ENCODE measurements at regions not wholly inside any gene's neighbourhood (a gene's known extent, or its start where the extent isn't known, plus 50 kb on each side); places are given as distances from the start of the nearest gene placed in this dataset.

DNA sequence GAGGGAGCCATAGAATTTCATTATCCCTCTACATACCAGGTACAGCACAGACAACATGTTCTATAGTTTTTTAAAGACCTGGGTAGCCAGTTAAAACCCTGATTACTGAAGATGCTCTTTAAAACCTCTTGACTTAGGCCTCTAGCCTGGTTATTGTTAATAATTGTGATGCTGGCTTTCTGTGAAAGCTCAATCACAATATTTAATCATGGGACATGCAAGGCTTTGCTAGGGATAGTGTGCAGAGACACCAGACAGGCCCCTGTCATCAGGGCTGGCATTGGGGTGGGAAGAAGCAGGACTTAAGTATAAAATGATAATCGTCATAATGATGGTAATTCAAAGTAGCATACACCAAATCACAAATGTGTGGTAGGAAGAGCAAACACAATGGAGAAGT is 274.4 kb downstream of the PTBP2 start:
- no peak for DNase-seq (ENCODE audit: low spot score)

DNA sequence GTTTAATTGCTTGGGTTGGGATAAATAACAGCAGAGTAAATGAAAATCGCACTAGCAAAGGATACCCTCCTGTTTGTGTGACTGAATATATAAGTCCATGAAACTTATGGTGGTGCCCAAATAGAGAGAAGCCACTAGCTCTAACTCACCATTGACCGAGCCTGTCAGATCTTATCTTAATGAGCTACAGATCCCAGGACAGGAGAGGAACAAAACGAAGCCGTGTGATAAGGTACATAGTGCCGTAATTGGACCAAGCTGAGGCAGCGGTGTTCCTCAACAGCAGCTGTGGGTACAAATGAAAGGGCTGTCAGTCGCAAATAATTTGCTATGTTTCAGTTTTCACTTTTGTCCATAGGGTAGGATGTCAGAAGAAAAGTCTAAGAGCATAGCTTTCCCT is 276.1 kb downstream of the PTBP2 start:
- no peak for DNase-seq (ENCODE audit: low spot score)

DNA sequence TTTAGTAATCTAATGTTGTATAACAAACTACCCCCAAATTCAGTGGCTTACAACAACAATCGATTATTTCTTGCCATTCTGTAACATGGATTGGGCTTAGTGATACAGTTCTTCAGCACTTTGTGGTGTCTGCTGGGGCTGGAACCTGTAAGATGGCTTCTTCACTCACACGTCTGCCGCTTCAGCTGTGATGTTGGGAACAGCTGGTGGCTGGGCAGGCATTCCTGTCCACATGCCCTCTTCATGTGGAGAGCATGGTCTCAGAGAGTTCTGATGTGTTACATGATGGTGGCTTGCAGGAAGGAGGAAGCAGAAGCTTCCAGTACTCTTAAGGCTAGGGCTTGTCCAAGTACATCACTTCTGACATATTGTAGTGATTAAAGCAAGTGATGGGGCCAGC is 276.9 kb downstream of the PTBP2 start:
- DNase-seq (ENCODE audit: low spot score) = no peak

DNA sequence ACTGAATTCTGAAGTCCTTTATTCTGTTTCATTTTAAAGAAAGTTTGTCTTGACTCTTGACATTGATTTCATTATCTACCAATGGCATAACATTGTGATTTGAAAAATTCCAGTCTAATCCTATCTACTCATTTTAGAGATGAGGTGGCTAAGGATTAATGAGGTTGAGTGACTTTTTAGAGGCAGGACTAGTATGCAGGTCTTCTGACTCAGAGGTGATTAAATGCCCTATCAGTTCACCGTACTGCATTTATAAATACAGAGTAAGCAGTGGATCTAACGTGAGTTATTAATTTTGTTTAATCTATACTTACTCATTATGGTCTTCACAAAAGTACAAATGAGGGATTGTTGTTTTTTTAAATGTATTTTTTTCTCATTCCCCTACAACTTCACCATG is 277.6 kb downstream of the PTBP2 start:
- DNase-seq (ENCODE audit: low spot score) = no peak

DNA sequence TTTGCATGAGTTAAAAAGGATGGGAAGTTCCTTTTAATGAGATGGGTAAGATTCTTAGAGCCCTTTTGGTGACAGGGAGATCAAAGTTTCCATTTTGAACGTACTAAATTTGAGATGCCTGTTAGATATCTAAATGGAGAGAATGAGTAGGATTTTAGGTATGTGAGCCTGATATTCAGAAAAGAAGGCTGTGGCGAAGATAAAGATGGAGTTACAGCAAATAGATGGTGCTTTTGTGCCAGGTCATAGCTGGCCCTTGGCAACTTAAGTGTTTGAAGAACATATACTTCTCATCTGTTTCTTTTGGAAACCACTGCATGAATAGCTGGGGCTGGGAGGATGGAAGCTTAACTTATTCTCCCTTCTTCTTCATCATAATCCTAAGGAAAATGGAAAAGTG is 282.5 kb downstream of the PTBP2 start:
- no peak for DNase-seq (ENCODE audit: low spot score)

DNA sequence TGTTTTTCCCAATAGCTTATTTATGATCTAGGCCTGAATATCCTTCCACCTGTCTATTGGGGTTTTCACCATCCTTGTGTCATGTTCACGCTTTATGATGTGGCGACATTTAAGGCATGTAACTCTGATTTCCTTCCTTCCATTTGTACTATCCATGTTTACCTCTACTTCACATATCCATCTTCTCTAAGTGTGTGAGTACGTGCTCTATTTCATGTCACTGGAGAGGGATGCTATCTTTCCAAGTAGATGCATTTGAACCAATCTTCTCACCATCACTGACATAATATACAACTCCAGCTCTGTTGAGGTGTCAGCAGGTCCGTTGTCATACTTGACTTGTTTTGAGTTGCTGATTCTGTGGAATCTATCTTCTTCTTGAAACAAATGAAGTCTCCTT is 283.2 kb downstream of the PTBP2 start:
- no peak for DNase-seq (ENCODE audit: low spot score)

DNA sequence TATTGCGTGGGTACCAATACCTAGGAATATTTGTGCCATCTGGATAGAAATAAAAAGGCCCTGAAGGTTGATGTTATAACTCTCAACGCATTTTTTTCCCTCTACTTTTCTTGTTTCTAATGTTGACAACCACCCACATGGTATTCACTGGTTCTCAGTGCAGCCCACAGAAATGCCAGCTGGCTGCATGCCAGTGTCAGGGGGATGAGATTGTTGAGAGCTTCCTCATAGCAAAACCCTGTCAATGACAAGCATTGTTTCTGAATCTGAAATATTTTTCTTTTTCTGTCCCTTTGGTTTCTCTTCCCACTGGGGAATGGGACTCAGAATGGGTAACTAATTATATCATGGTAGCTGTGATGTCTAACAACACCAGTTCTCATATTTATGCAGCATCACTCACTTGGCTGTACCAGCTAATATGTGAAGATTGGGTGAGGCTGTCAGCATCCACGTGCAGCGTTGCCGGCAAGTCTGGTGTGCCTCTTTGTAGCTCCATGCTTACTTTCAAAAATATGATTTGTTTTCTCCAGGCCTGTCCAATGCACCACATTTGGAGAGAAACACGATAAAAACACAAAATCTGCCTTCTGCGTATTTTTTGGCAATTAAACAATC is 284.6 kb downstream of the PTBP2 start:
- DNase-seq (ENCODE audit: low spot score) = no peak

DNA sequence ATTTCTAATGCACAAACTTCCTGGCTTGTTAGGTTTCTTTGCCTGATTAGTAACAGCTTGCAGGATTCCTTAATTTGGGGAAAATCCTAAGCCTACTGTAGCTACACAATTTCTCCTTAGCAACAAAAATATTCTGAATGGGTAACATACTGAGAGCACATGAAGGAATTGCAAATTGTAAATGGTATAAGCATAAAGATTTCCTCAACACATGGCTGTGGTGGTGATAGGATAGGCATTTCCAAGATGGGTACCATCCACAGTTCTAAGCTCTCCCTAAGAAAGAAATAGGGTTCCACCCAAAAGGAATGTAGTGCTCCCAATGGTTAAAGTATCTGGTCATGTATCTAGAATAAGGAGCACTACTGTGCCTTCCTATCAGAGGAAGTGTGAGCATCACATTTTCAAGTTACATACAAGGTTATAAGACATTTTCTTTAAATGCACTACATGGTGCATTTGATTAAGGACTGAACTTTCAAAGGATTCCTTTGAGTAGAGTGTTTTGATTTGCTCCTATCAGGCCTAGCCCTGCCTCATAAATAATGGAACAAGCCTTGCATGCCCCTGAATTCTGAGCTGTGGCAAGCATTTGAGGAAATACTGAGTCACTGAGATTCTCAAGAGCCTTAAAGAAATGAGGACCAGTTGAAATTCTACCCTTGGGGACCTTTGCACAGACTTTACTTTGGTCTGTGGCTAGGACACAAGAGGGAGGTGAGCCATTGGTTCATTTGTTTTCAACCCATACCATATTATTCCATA is 286.4 kb downstream of the PTBP2 start:
- DNase-seq (ENCODE audit: low spot score) = no peak

DNA sequence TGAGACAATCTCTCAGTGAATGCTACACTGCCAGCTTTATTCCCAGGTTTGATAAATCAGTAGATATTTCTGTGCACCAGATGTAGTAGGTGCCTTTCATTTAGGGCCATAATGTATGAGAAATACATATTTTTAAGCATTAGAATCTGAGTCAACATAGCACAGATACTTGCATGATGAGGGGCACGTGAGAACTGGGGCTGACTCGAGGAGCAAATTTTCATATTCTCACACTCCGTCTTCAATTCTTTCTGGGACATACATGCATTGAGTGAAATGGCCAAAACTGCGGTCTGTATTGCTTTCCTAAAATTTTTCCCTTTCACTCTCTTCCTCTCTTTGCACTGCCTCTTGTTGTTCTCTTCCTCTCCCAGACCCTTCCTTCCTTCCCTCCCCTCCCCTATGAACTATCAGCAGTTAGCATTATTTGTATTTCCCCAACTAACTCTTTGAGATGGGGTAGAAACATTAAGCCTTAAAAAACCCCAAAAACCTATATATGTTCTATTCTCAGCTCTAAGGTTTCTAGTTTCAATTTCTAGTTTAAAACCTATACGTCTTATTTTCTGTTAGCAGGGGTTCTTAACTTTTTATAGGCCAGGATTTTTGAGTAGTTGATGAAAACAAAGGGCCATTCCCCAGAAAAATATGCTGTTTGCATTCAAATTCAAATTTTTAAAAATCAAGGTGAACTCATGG is 289.1 kb downstream of the PTBP2 start:
- no peak for DNase-seq (ENCODE audit: low spot score)

DNA sequence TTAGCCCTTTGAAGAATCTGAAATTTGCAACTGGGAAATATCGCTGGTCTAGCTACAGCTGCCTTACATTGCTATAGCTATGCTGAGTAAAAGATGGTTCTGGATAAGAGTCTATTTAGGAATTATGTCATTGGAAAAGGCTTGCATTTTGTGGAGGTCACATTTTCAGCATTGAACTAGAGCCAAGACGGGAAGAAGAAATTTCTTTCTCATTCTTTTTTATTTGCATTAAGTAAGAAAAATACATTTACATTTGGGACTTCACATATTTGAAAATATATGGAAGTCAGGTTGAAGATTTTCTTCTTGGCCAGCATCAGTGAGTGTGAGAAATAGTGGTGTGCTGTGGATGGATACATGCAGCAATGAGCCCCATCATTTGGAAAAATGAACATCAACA is 291.6 kb downstream of the PTBP2 start:
- no peak for DNase-seq (ENCODE audit: low spot score)

DNA sequence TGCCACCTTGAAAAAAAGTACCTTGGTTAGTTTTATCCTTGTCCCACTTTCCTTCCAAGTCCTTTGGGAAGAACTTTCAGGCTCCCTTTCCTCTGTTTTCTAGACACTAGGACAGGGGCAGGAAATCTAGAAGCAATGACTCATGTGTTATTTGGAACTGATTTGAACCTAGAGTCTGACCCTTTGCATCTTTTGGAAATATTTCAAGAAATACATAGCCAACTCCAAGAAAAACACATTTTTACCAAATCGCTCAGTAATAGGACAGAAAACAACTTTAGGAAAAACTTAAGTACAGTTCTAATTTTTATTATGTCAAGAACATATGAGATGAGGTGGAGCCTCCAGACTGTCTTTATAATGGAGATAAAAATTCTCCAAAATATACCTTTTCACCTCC is 292.4 kb downstream of the PTBP2 start:
- DNase-seq (ENCODE audit: low spot score) = no peak

DNA sequence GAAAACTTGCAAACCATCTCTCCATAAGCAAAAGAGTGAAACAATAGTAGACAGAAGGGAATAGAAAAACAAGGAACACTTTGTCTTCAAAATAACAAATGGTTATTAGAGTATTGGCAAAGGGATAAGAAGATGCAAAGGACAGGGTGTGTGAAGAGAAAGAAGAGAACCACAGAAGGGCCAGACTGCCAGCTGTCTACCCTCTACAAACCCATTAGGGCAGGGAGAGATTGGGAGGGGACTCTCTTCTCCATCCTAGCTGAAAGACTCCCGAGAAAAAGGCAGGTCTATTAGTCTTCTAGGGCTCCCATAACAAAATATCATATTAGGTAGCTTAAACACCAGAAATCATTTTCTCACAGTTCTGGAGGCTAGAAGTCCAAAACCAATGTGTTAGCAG is 292.8 kb downstream of the PTBP2 start:
- DNase-seq (ENCODE audit: low spot score) = no peak

DNA sequence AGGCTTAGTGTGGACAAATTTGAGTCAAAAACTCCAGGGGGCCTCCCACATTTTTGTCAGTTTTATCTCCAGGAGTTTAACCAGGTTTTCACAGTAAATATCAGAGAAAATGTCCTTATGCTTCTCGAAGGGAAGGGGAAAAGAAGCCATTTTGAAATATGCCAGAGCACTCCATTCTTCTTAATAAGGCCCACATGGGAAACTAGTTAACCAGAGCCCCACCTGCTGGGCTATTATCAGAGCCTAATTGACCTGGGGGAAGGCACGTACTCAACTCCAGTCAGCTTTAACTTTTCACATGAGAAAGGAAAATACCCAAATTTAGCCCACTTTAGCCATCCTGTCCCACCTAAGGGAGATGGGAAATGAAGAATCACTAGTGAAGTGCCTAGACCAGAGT is 296.3 kb downstream of the PTBP2 start:
- DNase-seq (ENCODE audit: low spot score) = peak; percentile 5
